ENCODE measurements at regions not wholly inside any gene's neighbourhood (a gene's known extent, or its start where the extent isn't known, plus 50 kb on each side); places are given as distances from the start of the nearest gene placed in this dataset.

GRCh38 chr15:29904757-29905417 lies 82.6 kb upstream of the TJP1 start:
- Histone ChIP-seq H3K27me3 (no peaks in the 10 kb centered on the region), H3K9me3 (no peaks in the 10 kb centered on the region), H3K36me3 (no peaks in the 10 kb centered on the region), H3K4me3 (no peak overlapping the region), H3K27ac (no peak overlapping the region), H3K4me1 (peaks cover 0 to 5% of the 10 kb centered on the region in 2 donors)
- no peak for ATAC-seq
- no peak for TF ChIP-seq CTCF (IDR thresholded peaks at IDR 0.05)
- intact Hi-C loops (cut with DNase I): no loop called here
- no peak for DNase-seq

DNA sequence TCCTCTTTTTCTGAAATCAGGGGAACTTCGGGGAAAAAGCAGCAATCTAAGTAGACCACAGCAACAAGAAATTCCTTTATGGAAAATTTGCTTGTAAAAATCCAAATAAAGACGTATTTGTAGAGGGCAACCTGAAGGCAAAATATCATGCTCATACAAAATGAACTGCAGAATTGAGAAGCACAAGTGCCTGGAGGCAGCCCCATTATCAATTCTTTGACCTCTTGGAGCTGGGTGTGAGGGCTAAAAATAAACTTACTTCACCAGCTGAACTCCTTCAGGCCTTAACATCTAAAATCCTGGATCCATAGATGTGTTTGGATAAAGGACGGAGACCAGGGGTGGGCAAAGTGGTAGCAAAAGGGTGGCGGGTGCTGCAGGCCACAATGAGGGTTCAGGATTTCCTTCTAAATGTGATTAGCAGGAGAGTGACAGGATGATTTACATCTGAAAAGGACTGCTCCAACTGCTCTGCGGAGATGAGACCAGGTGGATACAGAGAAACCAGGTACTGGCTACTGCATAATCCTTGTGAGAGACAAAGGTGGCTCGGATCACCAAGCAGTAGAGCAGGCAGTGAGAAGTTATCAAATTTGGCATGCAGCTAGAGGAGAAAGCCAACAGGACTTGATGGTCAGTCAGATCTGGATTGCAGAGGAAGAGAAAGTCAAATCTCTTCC lies 81.7 kb upstream of the TJP1 start:
- Histone ChIP-seq H3K36me3 (no peaks in the 10 kb centered on the region), H3K27ac (no peak overlapping the region), H3K27me3 (no peaks in the 10 kb centered on the region), H3K9me3 (no peaks in the 10 kb centered on the region), H3K4me3 (no peak overlapping the region), H3K4me1 (no peaks in the 10 kb centered on the region)
- DNase-seq: no peak
- no peak for TF ChIP-seq CTCF (IDR thresholded peaks at IDR 0.05)
- ATAC-seq: no peak
- intact Hi-C loops (cut with DNase I): no loop called here

- no peak for DNase-seq
- H3K27me3 ChIP-seq: no peaks in the 10 kb centered on the region
- no peaks in the 10 kb centered on the region for H3K4me1 ChIP-seq
- H3K27ac ChIP-seq: no peak overlapping the region
- no peak for TF ChIP-seq CTCF (IDR thresholded peaks at IDR 0.05)
- H3K4me3 ChIP-seq: no peak overlapping the region
- ATAC-seq: no peak
- H3K9me3 ChIP-seq: no peaks in the 10 kb centered on the region
- intact Hi-C loops (cut with DNase I): no loop called here
- H3K36me3 ChIP-seq: no peaks in the 10 kb centered on the region
These were observed 80.8 kb upstream of the TJP1 start for GRCh38 chr15:29903028-29903427.

GRCh38 chr15:29900237-29901189 lies 78.2 kb upstream of the TJP1 start:
- H3K4me1 ChIP-seq: no peaks in the 10 kb centered on the region
- no peak overlapping the region for H3K4me3 ChIP-seq
- DNase-seq: no peak
- H3K27ac ChIP-seq: no peak overlapping the region
- ATAC-seq: no peak
- TF ChIP-seq CTCF (IDR thresholded peaks at IDR 0.05): no peak
- H3K27me3 ChIP-seq: no peaks in the 10 kb centered on the region
- no peaks in the 10 kb centered on the region for H3K36me3 ChIP-seq
- intact Hi-C loops (cut with DNase I): no loop called here
- peaks cover 0 to 6% of the 10 kb centered on the region in 2 donors for H3K9me3 ChIP-seq

DNA sequence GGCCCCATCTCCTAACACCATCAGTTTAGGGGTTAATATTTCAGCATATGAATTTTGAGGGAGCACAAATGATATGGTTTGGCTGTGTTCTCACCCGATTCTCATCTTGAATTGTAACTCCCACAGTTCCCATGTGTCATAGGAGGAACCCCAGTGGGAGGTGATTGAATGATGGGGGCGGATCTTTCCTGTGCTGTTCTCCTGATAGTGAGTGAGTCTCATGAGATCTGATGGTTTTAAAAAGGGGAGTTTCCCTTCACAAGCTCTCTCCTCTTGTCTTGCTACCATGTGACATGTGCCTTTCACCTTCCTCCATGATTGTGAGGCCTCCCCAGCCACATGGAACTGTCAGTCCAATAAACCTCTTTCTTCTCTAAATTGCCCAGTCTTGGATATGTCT lies 73.8 kb upstream of the TJP1 start:
- Histone ChIP-seq H3K36me3 (no peaks in the 10 kb centered on the region), H3K9me3 (peaks cover 0 to 6% of the 10 kb centered on the region in 2 donors), H3K4me1 (no peaks in the 10 kb centered on the region), H3K27ac (no peak overlapping the region), H3K27me3 (no peaks in the 10 kb centered on the region), H3K4me3 (no peak overlapping the region)
- ATAC-seq (no peak), DNase-seq (no peak)
- intact Hi-C loops (cut with DNase I): no loop called here
- no peak for TF ChIP-seq CTCF (IDR thresholded peaks at IDR 0.05)

All from left lung (tissue), 4 donors.